ENCODE measurements at regions not wholly inside any gene's neighbourhood (a gene's known extent, or its start where the extent isn't known, plus 50 kb on each side); places are given as distances from the start of the nearest gene placed in this dataset.

DNA sequence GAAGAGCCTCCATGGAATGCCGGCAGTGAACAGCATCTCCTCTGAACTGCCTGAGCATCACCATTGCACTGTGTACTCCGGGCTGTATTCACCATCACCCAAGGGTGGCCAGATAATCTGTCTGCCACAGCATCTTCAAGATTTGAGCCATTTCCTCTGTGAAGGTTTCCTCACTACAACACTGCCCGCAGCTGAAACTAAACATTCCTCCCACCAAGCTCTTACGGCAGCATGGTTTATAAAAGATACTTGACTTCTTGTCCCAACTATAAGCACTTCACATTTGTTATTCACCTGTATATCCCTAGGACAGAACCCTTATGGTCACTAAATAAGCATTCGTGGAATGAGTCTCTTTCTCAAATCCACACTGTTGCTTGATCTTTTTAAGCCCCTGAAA is 125.9 kb downstream of the SST start:
- TF ChIP-seq POLR2A (IDR thresholded peaks at IDR 0.05; ENCODE audit: low read depth, low read length) (no peak), TAF1 (IDR thresholded peaks at IDR 0.05; ENCODE audit: low read depth, low read length) (no peak)

All from GM12891 (cell line).